Chondrocyte (in vitro differentiated cells): ENCODE measurements at regions not wholly inside any gene's neighbourhood (a gene's known extent, or its start where the extent isn't known, plus 50 kb on each side); places are given as distances from the start of the nearest gene placed in this dataset.

ENCODE experiments used
- DNase-seq: peaks from one replicate; pipeline ENCODE4 v3.0.0; 2021; ENCODE audit warnings: mixed read lengths, low spot score
- H3K27ac Mint-ChIP-seq: one replicate; pipeline ENCODE4 v1.8.0; 2021; ENCODE audit warnings: mild to moderate bottlenecking, moderate library complexity, mixed read lengths; ENCODE audit not compliant: unreplicated experiment
- H3K27me3 Mint-ChIP-seq: 2 replicates; pipeline ENCODE4 v1.8.0; 2021; ENCODE audit warnings: low read depth, mixed read lengths
- H3K36me3 Mint-ChIP-seq: 2 replicates; pipeline ENCODE4 v1.8.0; 2021; ENCODE audit warnings: low read depth, mixed read lengths
- H3K4me1 Mint-ChIP-seq: 2 replicates; pipeline ENCODE4 v1.8.0; 2021; ENCODE audit warnings: low read depth, mild to moderate bottlenecking, mixed read lengths
- H3K4me3 Mint-ChIP-seq: one replicate; pipeline ENCODE4 v1.8.0; 2021; ENCODE audit warnings: mild to moderate bottlenecking, moderate library complexity, mixed read lengths; ENCODE audit not compliant: unreplicated experiment
- H3K9me3 Mint-ChIP-seq: 2 replicates; pipeline ENCODE4 v1.8.0; 2021; ENCODE audit warnings: low read depth, mixed read lengths
- TF ChIP-seq, protein P1 (sequence below): fragments of 200-600 bp; sonication (generic); IDR thresholded peaks from 2 replicates; pipeline ENCODE4 v1.5.0; 2021; ENCODE audit warnings: antibody characterized with exemption, mild to moderate bottlenecking, moderate library complexity

DNA sequence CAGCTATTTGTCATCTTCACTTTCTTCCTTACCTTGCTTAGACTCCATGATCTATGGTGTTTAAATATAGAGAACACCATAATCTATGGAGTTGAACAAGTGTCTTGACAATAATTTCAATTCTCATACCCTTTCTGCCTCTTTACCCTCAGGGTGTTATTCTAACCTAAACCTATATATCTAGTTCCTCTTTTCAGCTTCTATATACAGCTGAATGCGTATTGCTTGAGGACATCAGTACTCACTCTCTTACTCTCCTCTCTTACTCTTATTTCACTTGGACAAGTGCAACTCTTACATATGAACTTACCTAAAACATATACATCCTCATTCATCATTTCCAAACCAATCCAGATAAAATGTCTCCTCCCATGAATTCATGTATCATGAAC lies 187.1 kb downstream of the RAP2B start:
- H3K4me1 Mint-ChIP-seq: peaks cover 12% of the 10 kb centered on the region
- peaks cover 13% of the 10 kb centered on the region for H3K36me3 Mint-ChIP-seq
- TF ChIP-seq, protein P1, sequence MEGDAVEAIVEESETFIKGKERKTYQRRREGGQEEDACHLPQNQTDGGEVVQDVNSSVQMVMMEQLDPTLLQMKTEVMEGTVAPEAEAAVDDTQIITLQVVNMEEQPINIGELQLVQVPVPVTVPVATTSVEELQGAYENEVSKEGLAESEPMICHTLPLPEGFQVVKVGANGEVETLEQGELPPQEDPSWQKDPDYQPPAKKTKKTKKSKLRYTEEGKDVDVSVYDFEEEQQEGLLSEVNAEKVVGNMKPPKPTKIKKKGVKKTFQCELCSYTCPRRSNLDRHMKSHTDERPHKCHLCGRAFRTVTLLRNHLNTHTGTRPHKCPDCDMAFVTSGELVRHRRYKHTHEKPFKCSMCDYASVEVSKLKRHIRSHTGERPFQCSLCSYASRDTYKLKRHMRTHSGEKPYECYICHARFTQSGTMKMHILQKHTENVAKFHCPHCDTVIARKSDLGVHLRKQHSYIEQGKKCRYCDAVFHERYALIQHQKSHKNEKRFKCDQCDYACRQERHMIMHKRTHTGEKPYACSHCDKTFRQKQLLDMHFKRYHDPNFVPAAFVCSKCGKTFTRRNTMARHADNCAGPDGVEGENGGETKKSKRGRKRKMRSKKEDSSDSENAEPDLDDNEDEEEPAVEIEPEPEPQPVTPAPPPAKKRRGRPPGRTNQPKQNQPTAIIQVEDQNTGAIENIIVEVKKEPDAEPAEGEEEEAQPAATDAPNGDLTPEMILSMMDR: no peak
- peaks cover 9% of the 10 kb centered on the region for H3K27me3 Mint-ChIP-seq
- DNase-seq: no peak
- H3K9me3 Mint-ChIP-seq: peaks cover 24% of the 10 kb centered on the region
- H3K27ac Mint-ChIP-seq: no peak overlapping the region
- H3K4me3 Mint-ChIP-seq: no peak overlapping the region

DNA sequence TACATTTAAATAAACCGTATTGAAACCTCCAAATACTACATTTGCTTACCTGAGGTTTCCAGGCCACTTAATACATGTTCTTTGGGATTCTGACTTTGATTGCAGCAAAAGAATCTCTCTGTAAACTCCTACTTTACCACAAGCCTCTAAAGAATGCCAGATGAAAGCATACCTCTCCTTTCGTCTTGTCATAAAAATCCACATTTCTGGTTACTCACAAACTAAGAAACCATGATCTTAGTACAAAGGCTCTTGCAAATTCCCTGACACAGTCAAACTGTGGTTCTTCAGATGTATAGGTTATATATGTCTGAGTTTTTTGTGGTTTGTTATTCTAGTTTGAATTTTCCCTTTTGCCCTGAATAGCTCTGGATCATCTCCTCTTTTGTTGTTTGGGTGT lies 188.4 kb downstream of the RAP2B start:
- TF ChIP-seq, protein P1: no peak
- Mint-ChIP-seq H3K27me3 (peaks cover 9% of the 10 kb centered on the region), H3K4me3 (no peak overlapping the region), H3K27ac (peak overlapping the region; percentile 38), H3K36me3 (peaks cover 11% of the 10 kb centered on the region), H3K9me3 (peaks cover 21% of the 10 kb centered on the region), H3K4me1 (peaks cover 12% of the 10 kb centered on the region)
- DNase-seq: no peak

DNA sequence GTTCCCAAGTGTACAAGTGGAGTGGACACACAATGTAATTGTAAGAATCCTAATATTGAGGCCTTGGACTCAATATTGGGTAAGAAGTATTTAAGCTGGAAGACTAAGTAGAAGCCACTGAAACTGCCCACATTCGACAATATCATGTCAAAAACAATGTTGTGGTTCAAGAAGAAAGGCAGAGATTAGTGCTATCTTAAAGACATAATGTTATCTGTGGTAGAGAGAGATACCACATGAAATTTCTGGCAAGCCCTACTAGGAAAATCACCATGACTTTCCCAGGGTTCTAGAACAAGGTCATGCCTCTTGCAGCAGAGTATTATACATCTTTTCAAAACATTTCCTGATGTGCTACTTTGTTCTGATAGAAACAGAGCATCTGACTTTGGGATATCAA lies 192.6 kb downstream of the RAP2B start:
- no peak for DNase-seq
- H3K36me3 Mint-ChIP-seq: no peaks in the 10 kb centered on the region
- H3K27me3 Mint-ChIP-seq: peaks cover 5% of the 10 kb centered on the region
- H3K27ac Mint-ChIP-seq: no peak overlapping the region
- TF ChIP-seq, protein P1: no peak
- H3K4me1 Mint-ChIP-seq: peaks cover 12% of the 10 kb centered on the region
- no peak overlapping the region for H3K4me3 Mint-ChIP-seq
- H3K9me3 Mint-ChIP-seq: peaks cover 17% of the 10 kb centered on the region

DNA sequence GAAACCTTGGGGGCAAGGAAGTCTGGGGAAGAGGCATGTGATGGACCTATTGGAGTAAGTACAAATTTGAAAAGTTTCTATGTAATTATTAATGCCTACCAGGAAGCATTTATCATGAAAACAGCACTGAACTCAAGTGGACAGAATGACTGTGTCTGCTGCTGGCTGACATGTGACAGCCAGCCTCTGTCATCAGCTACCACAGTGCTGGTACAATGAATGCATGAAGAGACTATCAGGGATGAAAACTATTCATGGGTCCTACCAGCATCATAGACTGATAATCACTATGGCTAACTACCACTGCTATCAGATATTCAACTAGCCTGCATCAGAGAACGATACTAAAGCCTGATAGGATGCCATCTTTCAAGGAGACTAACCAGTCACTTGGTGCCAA lies 193.5 kb downstream of the RAP2B start:
- TF ChIP-seq, protein P1: no peak
- Mint-ChIP-seq H3K9me3 (peaks cover 17% of the 10 kb centered on the region), H3K36me3 (no peaks in the 10 kb centered on the region), H3K27ac (no peak overlapping the region), H3K4me3 (no peak overlapping the region), H3K4me1 (peaks cover 6% of the 10 kb centered on the region), H3K27me3 (peaks cover 5% of the 10 kb centered on the region)
- DNase-seq: no peak

DNA sequence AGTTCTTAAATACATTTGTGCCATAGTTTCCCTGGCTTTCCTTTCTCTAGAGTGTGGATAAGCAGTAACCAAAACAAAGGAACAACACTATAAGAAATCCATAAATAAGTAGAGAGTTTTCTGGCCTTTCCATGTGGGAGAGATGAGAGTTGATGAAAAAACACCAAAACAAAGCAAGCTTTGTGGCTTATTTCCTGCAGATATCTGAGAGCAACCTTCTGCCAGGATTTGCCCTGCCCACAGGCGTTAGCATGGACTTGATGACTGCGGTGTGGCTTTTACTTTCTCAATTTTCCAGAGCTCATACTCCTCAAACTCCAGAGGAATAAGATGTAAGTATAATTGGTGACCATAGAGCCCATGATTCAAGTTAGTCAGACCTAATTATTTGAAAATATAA lies 194.9 kb downstream of the RAP2B start:
- Mint-ChIP-seq H3K27me3 (peaks cover 5% of the 10 kb centered on the region), H3K9me3 (peaks cover 17% of the 10 kb centered on the region), H3K27ac (no peak overlapping the region), H3K4me1 (no peaks in the 10 kb centered on the region), H3K4me3 (no peak overlapping the region), H3K36me3 (no peaks in the 10 kb centered on the region)
- TF ChIP-seq, protein P1: no peak
- DNase-seq: no peak
